ENCODE measurements at regions not wholly inside any gene's neighbourhood (a gene's known extent, or its start where the extent isn't known, plus 50 kb on each side); places are given as distances from the start of the nearest gene placed in this dataset.
"Not testable (repeated sequence)": the region's sequence is repeated elsewhere in the genome, so short reads cannot be mapped to it uniquely, and the experiment has no call there.

DNA sequence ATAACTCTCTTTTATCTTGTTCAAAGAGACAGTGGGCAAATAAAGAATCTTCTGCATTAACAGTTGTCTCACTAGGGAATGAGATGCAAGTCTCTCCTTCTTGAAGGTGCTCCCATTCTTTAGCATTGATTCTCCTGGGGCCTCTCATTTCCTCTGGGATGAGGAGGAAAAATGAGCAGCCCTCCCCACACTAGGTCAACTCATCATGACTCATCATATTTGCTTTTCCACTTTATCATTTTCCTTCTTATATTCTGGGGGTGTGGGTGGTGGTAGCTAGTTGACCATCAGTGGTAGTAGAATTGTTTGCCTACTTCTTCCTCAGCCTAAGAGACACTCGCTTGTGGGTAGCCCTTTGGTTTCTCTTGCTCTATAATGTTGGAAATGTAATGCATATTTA, 182.0 kb upstream of the C1orf87 start:
- 87% methylated on average over 1 of the region's 1 CpG for WGBS
- no peak for DNase-seq (ENCODE audit: low spot score)
- TF ChIP-seq TAF1 (conservative IDR thresholded peaks at IDR 0.05) (no peak), CTCF (IDR thresholded peaks at IDR 0.05; ENCODE audit: low read depth, low read length, missing input control) (no peak), RXRA (IDR thresholded peaks at IDR 0.05) (no peak), REST (IDR thresholded peaks at IDR 0.05) (no peak), RAD21 (IDR thresholded peaks at IDR 0.05) (no peak), GABPA (IDR thresholded peaks at IDR 0.05 in 1 of 2, conservative IDR thresholded peaks at IDR 0.05 in 1 of 2) (no peak), NR2F2 (IDR thresholded peaks at IDR 0.05) (no peak)
- no peak overlapping the region for H3K4me3 ChIP-seq (ENCODE audit: low read depth in 1 of 3, low read length in 3 of 3)
- H3K36me3 ChIP-seq (ENCODE audit: control insufficient read depth in 4 of 4, insufficient read depth in 3 of 4, low read depth in 1 of 4, low read length in 3 of 4), result no peaks in the 10 kb centered on the region
- H3K27me3 ChIP-seq (ENCODE audit: control insufficient read depth in 4 of 4, insufficient read depth in 4 of 4, low read length in 3 of 4), result no peaks in the 10 kb centered on the region
- H3K9me3 ChIP-seq (ENCODE audit: control insufficient read depth in 4 of 4, low read length in 3 of 4), result no peaks in the 10 kb centered on the region
- H3K27ac ChIP-seq (ENCODE audit: low read depth in 1 of 2, low read length in 2 of 2), result no peak overlapping the region
- no peak overlapping the region for H3K9ac ChIP-seq (ENCODE audit: low read depth in 1 of 2, low read length in 2 of 2)
- H3K4me1 ChIP-seq (ENCODE audit: control insufficient read depth in 4 of 4, insufficient read depth in 4 of 4, low read length in 3 of 4), result no peaks in the 10 kb centered on the region

GRCh38 chr1:60251426-60251825, 177.9 kb upstream of the C1orf87 start:
- no peaks in the 10 kb centered on the region for H3K27me3 ChIP-seq (ENCODE audit: control insufficient read depth in 4 of 4, insufficient read depth in 4 of 4, low read length in 3 of 4)
- H3K27ac ChIP-seq (ENCODE audit: low read depth in 1 of 2, low read length in 2 of 2), result no peak overlapping the region
- H3K4me1 ChIP-seq (ENCODE audit: control insufficient read depth in 4 of 4, insufficient read depth in 4 of 4, low read length in 3 of 4), result peaks cover 0 to 5% (median 0%) of the 10 kb centered on the region in 4 donors
- TF ChIP-seq ZBTB33 (IDR thresholded peaks at IDR 0.05) (no peak), CTCF (IDR thresholded peaks at IDR 0.05; ENCODE audit: low read depth, low read length, missing input control) (no peak), REST (IDR thresholded peaks at IDR 0.05) (no peak), MAX (IDR thresholded peaks at IDR 0.05) (no peak), HNF4A (conservative IDR thresholded peaks at IDR 0.05) (no peak), NR2F2 (IDR thresholded peaks at IDR 0.05) (no peak), TAF1 (conservative IDR thresholded peaks at IDR 0.05) (no peak), GABPA (IDR thresholded peaks at IDR 0.05 in 1 of 2, conservative IDR thresholded peaks at IDR 0.05 in 1 of 2) (no peak)
- H3K9me3 ChIP-seq (ENCODE audit: control insufficient read depth in 4 of 4, low read length in 3 of 4), result no peaks in the 10 kb centered on the region
- no peak overlapping the region for H3K9ac ChIP-seq (ENCODE audit: low read depth in 1 of 2, low read length in 2 of 2)
- H3K4me3 ChIP-seq (ENCODE audit: low read depth in 1 of 3, low read length in 3 of 3), result no peak overlapping the region
- 76% methylated on average over 2 of the region's 2 CpGs for WGBS
- no peak for DNase-seq (ENCODE audit: low spot score)
- H3K36me3 ChIP-seq (ENCODE audit: control insufficient read depth in 4 of 4, insufficient read depth in 3 of 4, low read depth in 1 of 4, low read length in 3 of 4), result no peaks in the 10 kb centered on the region

GRCh38 chr1:60247467-60247866, 173.9 kb upstream of the C1orf87 start:
- H3K27ac ChIP-seq (ENCODE audit: low read depth in 1 of 2, low read length in 2 of 2); H3K4me1 ChIP-seq (ENCODE audit: control insufficient read depth in 4 of 4, insufficient read depth in 4 of 4, low read length in 3 of 4); H3K9ac ChIP-seq (ENCODE audit: low read depth in 1 of 2, low read length in 2 of 2); H3K9me3 ChIP-seq (ENCODE audit: control insufficient read depth in 4 of 4, low read length in 3 of 4); H3K27me3 ChIP-seq (ENCODE audit: control insufficient read depth in 4 of 4, insufficient read depth in 4 of 4, low read length in 3 of 4); DNase-seq (ENCODE audit: low spot score); H3K4me3 ChIP-seq (ENCODE audit: low read depth in 1 of 3, low read length in 3 of 3); H3K36me3 ChIP-seq (ENCODE audit: control insufficient read depth in 4 of 4, insufficient read depth in 3 of 4, low read depth in 1 of 4, low read length in 3 of 4): not testable (repeated sequence)
- WGBS, result 33% methylated on average over 1 of the region's 1 CpG
